GM19035 (cell line): ENCODE measurements at regions not wholly inside any gene's neighbourhood (a gene's known extent, or its start where the extent isn't known, plus 50 kb on each side); places are given as distances from the start of the nearest gene placed in this dataset.
"Not testable (repeated sequence)": the region's sequence is repeated elsewhere in the genome, so short reads cannot be mapped to it uniquely, and the experiment has no call there.

Experiments
- ATAC-seq: cut with Tn5 transposase; IDR thresholded peaks from one replicate; pipeline ENCODE4 v1.9.1; 2021; ENCODE audit not compliant: unreplicated experiment

GRCh38 chrX:67213686-67214085, 330.1 kb upstream of the AR start:
- ATAC-seq, result not testable (repeated sequence)

DNA sequence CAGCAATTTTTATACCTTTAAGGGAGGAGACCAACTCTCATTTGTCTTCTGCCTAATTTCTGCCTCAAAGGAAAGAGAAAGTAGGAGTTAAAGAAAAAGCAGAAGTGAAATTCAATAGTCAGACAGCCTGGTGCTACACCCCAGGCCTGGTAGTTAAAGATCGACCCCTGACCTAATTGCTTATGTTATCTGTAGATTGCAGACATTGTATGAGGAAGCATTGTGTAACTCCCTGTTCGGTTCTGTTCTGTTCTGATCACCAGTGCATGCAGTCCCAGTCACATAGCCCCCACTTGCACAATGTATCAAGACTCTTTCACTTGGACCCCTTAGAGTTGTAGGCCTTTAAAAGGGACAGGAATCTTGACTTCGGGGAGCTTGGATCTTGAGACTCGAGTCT, 335.9 kb upstream of the AR start:
- ATAC-seq, result no peak

GRCh38 chrX:67159437-67159836, 384.4 kb upstream of the AR start:
- ATAC-seq, result no peak

DNA sequence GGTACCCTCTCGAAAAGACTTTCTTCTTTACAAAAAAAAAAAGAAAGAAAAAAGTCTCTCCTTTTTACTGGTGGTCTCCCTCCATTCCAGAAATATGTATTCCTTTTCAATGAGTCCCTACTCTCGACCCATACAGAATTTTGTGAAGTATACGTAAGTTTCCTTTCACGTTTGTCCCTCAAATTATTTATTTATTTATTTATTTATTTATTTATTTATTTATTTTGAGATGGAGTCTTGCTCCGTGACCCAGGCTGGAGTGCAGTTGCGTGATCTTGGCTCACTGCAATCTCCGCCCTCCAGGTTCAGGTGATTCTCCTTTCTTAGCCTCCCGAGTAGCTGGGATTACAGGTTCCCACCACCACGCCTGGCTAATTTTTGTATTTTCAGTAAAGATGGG, 429.2 kb upstream of the AR start:
- ATAC-seq, result no peak

DNA sequence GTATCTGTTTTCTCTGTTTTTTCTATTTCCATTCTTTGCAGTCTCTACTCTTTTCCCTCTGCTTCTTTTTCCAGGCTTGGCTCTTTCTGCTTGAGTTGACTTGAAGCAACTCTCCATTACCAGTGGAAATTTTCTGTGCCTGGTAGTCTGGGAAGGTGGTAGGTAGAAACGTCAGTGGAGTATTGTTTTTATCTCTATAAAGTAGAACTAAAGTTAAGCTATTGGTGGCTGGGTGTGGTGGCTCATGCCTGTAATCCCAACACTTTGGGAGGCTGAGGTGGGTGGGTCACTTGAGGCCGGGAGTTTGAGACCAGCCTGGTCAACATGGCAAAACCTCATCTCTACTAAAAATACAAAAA, 438.1 kb upstream of the AR start:
- no peak for ATAC-seq

- no peak for ATAC-seq
Measured at GRCh38 chrX:67104982-67105757, 438.7 kb upstream of the AR start.

DNA sequence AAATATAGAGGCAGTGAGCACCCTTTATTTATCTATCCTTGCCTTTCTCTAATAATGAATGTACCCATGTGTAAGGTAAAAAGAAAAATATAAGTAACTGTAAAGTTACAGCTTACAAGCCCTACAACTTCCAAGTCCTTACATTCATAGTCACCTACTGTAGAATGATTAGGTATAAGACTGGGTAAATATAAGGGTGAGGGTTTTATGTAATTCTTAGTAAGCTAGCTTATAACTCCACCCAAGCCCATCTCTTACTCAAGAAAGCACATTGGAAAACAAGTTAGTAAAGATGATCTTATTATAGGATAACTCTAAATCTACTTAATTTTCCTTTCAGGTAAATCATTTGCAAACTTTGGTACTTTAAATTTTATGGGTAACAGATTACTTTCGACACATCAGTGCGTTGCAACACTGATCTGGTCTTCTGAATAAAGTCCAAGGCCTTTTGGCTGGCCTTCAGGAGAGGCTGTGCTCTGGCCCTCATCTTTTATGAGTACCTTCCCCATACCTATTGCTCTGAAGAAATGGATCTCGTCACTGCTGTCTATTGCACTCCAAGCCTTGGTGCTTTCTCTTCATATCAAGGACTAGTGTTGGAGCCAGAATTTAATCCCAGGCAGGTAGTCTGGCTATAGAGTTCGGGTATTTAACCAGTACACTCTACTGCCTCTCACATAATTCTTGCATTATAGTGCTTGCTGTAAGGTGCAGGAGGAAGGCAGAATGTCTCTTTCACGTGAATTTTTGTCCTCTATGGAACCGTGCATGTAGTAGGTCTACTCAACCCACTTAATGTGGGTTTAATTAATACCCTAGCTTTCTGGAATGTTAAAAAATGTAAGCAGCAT, 443.6 kb upstream of the AR start:
- no peak for ATAC-seq

DNA sequence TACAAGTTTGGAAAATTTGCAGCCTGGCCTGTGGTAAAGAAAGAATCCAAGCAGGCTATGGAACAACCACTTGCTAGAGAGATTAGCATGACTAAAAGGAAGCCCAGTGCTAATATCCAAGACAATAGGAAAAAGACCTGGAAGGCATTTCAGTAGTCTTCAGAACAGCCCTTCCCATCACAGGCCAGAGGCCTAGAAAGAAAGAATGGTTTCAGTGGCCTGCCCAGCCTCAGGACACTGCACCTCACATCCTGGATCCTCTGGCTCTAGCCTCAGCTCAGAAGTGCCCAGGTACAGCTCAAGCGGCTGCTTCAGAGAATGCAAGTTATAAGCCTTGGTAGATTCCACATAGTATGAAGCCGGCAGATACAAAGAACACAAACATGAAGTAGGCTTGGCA, 449.8 kb upstream of the AR start:
- no peak for ATAC-seq

GRCh38 chrX:67050760-67051159, 411.9 kb upstream of the EDA2R start:
- ATAC-seq, result no peak

DNA sequence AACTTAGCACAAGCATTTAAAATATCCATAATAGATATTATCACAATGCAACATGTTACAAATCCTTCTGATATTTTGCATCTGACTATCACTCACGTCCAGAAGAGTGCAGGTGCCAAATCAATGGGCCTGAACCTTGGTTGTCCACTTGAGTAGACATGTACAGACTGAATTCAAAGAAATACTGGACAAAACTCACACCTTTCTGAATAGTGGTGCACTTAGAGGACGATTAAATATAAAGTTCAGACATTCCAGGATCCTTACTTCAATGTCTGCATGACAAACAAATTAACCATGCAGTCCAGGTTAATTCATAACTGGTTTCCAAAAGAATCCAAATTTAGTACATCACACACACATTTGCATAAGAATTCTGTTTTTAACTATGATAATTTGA, 406.0 kb upstream of the EDA2R start:
- no peak for ATAC-seq

GRCh38 chrX:67044029-67044653, 405.3 kb upstream of the EDA2R start:
- ATAC-seq, result no peak

DNA sequence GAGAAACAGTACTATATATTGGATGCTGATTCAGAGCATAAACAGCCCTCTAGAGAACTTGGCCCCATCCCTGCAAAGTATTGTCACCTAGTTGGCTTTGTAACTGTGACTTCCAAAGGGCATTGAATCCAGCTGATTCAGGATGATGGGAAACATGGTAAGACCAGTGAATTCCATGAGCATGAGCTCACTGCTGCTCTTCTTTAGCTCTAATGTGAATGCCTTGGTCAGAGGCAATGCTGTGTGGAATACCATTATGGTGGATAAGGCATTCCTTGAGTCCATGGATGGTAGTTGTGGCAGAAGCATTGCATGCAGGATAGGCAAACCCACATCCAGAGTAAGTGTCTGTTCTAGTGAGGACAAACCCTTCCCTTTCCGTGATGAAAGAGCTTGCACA, 365.6 kb upstream of the EDA2R start:
- no peak for ATAC-seq

DNA sequence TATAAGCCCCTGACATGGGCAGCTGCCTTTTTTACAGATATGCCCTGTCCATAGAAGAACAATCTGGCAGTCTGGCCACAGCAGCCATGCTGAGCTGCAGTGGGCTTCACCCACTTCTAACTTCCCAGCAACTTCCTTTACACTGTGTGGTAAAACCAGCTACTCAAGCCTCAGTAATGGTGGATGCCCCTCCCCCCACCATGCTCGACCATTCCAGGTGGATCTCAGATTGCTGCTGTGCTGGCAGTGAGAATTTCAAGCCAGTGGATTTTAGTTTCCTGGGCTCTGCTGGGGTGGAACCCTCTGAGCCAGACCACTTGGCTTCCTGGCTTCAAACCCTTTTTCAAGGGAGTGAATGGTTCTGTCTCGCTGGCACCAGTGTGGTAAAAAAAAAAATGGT, 355.9 kb upstream of the EDA2R start:
- no peak for ATAC-seq

DNA sequence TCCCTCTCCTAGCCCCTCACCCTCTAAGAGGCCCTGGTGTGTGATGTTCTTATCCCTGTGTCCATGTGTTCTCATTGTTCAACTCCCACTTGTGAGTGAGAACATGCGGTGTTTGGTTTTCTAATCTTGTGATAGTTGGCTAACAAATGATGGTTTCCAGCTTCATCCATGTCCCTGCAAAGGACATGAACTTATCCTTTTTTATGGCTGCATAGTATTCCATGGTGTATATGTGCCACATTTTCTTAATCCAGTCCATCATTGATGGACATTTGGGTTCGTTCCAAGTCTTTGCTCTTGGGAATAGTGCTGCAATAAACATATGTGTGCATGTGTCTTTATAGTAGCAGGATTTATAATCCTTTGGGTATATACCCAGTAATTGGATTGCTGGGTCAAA, 353.2 kb upstream of the EDA2R start:
- not testable (repeated sequence) for ATAC-seq

- ATAC-seq, result no peak
Measured at GRCh38 chrX:66988331-66988730, 349.5 kb upstream of the EDA2R start.

DNA sequence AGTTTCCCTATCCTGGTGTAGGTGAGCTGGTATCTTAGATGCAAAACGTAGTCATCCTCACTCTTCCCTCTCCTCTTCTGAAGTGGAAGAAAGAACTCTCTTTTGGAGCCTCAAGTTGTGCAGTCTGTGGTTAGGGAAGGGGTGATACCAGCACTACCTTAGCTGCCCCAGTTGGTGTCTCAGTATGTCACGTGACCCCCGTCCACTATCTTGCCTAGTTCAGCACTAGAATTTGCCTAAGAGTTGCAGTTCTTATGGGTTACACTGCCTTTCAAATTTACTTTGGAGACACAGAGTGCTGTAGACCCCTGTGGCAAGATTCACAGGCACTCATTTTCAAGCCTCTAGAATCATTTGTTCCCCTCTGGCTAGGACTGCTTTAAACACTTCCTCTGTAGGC, 322.8 kb upstream of the EDA2R start:
- ATAC-seq, result no peak

DNA sequence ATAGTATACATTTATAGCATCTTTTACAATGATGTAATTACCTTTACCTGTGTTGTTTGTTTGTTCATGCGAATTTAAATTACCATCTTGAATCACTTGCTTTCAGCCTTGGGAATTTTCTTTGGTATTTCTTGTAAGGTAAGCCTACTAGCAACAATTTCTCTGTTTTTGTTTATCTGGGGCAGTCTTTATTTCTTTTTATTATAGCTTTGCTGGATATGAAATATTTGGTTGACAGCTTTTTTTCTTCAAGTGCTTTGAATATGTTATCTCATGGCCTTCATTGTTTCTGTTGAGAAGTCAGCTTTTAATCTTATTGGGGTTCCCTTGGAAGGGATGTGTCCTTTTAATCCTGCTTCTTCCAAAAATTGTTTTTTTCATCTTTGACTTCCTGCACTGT, 292.8 kb upstream of the EDA2R start:
- ATAC-seq, result no peak

DNA sequence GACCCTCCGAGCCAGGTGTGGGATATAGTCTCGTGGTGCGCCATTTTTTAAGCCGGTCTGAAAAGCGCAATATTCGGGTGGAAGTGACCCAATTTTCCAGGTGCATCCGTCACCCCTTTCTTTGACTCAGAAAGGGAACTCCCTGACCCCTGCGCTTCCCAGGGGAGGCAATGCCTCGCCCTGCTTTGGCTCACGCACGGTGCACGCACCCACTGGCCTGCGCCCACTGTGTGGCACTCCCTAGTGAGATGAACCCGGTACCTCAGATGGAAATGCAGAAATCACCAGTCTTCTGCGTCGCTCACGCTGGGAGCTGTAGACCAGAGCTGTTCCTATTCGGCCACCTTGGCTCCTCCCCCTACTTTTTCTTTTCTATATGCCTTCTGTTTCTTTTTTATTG, 291.6 kb upstream of the EDA2R start:
- not testable (repeated sequence) for ATAC-seq

DNA sequence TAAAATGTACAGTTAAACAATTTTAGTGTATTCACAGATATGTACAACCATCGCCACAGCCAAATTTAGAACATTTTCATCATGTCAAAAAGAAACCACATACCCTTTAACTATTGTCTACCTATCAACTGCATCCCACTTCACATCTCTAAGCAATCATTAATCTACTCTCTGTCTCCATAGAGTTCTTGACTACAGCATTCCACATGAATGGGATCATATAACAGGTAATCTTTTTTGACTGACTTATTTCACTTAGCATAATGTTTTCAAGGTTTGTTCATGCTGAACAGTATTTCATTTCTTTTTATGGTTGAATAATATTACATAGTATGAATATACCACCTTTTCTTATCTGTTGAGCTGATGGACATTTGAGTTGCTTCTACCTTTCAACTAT, 281.4 kb upstream of the EDA2R start:
- ATAC-seq, result no peak

- no peak for ATAC-seq
Measured at GRCh38 chrX:66919280-66919832, 280.5 kb upstream of the EDA2R start.

GRCh38 chrX:66918511-66918910, 279.6 kb upstream of the EDA2R start:
- no peak for ATAC-seq

- no peak for ATAC-seq
Measured at GRCh38 chrX:66915893-66916292, 277.0 kb upstream of the EDA2R start.
